Cardiac fibroblast (primary cell): ENCODE measurements at regions not wholly inside any gene's neighbourhood (a gene's known extent, or its start where the extent isn't known, plus 50 kb on each side); places are given as distances from the start of the nearest gene placed in this dataset.

Source experiments
- DNase-seq, 2 donors: peaks; one replicate each; pipeline versions ENCODE4 v3.0.0 to v3.0.0-alpha.2; 2010; ENCODE audit warnings: low read depth in 2 of 2
- H3K4me3 ChIP-seq, 2 donors: replicated peaks in 1 of 2; 1 replicate in 1 of 2; 2 replicates in 1 of 2; pipeline ENCODE4 v1.5.1; 2011; ENCODE audit warnings: low read depth in 2 of 2, low read length in 2 of 2, mild to moderate bottlenecking in 2 of 2, moderate library complexity in 1 of 2
- TF ChIP-seq, protein P1 (sequence below): IDR thresholded peaks from one replicate; pipeline ENCODE4 v1.5.1; 2011; ENCODE audit warnings: low read depth, mild to moderate bottlenecking, low read length, inconsistent platforms

DNA sequence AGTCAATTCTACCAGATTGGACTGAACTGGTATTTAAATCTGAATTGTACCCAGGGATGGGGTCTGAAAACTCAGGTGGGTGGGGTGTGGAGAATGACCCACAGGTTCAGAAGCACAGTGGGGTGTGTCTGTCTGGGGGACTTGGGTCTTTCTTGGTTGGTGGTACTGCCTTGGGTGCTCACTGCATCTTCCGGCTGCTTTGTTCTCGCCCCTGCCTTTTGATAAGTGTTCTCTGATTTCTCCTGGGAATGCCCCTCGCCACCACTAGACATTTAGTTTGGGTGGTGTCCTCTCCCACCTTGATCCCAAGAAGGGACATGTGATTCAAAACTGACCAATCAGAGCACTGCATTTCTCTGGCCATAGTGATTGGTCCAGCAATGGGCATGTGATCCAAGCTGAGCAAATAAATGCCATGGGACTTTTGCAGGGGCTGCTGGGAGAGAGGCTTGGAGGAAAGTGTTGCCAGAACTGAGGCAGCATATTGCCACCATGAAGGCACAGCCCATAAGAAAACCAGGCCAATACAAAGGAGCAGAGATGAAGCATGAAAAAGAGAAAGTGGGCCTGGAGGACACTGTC, 270.5 kb downstream of the NPHP4 start:
- H3K4me3 ChIP-seq, result no peak overlapping the region
- no peak for DNase-seq
- TF ChIP-seq, protein P1, sequence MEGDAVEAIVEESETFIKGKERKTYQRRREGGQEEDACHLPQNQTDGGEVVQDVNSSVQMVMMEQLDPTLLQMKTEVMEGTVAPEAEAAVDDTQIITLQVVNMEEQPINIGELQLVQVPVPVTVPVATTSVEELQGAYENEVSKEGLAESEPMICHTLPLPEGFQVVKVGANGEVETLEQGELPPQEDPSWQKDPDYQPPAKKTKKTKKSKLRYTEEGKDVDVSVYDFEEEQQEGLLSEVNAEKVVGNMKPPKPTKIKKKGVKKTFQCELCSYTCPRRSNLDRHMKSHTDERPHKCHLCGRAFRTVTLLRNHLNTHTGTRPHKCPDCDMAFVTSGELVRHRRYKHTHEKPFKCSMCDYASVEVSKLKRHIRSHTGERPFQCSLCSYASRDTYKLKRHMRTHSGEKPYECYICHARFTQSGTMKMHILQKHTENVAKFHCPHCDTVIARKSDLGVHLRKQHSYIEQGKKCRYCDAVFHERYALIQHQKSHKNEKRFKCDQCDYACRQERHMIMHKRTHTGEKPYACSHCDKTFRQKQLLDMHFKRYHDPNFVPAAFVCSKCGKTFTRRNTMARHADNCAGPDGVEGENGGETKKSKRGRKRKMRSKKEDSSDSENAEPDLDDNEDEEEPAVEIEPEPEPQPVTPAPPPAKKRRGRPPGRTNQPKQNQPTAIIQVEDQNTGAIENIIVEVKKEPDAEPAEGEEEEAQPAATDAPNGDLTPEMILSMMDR, result no peak

DNA sequence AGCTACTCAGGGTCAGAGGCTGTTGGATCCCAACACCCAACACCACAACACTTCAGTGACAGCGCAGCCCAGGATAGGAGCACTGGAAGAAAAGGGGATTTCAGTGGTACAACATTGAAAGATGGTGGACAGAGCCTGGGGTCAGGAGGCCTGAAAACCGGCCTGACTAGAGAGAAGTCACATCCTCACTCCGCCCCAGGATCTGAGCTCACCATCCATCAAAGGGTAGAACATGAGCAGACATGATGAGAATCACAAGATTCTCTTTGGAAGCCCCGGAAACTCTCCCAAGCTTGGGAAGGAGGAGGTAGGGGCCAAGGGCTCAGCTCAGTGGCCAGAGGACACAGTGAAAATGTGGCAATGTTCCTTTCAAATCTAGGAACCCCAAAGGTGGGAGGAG, 271.3 kb downstream of the NPHP4 start:
- TF ChIP-seq, protein P1, result no peak
- no peak overlapping the region for H3K4me3 ChIP-seq
- DNase-seq, result no peak

DNA sequence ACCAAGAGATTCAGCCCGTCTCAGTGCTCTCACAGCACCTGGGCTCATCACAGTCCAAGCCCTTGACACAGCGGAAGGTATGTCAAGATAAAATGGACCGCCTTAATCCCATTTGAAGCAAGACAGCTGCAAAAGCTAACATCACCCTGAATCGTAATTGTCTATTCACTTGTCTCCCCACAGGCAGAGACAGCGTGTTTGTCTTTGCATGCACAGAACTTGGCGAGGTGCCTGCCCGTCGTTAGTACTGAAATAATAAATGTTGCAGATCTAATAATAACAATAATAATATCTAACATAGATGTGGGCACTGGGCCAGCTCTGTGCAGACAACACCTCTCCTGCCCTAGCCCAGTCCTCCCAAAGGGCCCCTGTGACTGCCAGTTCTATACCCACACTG, 271.7 kb downstream of the NPHP4 start:
- no peak for DNase-seq
- TF ChIP-seq, protein P1, result no peak
- H3K4me3 ChIP-seq, result no peak overlapping the region

DNA sequence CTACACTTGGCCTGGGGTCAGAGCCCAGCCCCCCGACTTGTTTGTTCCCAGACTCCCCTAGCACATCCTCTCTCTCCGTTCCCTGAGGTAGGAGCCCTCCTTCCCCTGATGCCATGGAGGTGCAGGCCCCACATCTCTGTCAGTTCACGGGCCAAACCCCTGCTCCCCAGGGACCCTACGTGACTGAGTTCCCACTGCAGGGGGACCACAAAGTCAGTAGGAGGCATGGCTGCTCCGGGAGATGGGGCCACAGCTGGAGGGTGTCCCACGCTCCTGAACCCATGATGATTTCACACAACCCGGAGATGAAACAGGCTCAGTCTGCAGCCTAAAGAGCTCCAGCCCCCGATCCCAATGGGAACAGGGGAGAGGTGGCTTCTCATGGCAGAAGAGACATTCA, 272.2 kb downstream of the NPHP4 start:
- no peak for DNase-seq
- no peak overlapping the region for H3K4me3 ChIP-seq
- TF ChIP-seq, protein P1, result no peak

DNA sequence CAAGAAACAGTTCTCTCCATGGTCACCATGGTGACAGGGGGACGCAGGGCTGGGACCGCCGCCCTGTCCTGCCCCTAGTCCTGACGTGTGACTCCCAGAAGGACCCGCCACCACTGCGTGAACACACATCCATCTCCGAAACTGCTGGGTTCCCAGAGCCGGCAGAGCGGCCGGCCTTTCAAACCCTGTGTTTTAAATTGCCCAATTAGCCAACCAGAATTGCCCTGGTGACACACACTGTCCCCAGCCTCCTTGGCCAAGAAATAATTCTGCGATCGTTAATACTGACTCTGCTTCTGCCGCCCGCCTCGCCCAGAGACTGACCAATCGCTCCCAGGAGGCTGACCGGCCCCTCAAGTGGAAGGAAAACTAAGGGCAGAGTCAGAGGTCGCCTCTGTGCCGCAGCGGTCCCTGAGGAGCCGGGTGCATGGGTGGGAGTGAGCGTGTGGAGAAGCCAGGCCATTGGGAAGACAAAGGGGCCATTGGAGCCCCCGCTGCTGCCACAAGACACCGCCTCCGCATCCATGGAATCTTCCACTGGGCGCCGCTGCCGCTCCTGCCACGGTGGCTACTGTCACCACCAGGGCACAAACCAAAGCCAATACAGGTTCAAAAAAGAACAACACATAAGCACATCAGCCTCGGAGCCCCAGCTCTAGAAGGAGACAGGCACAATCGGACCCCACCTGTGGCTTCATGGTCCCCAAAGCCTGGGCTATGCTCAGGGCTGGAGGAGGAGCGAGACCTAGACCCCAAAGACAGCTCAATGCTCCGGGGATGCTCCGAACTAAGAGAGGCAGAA, 273.2 kb downstream of the NPHP4 start:
- no peak for DNase-seq
- no peak overlapping the region for H3K4me3 ChIP-seq
- TF ChIP-seq, protein P1, result no peak

DNA sequence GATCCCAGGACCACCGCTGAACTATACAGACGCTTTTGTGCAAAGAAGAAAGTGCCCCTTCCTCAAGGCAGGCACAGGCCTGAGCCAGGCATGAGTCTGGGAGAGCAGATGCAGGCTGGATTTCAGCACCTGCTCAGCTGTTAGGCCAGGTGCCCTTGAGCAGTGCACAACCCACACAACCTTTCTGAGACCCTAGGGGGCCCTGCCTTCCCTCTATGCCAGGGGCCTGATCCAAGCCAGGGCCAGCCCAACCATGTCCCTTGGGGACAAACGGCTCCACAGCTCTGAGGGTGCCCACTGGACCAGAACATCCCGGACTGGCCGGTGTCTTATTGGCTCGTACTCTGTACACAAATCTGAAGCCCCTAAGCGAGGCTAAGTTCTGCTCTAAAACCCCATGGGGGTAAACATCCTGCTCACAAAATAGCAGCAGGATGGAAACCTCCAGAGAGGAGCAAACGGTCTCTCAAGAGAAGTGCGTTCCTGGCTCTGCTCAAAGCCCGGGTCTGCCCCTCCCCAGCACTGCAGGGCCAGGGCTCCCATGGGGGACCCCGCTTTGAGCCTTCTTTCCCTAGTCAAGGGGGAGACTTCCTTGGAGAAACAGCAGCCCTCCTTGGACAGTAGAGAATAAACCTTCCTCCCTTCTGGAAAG, 275.1 kb downstream of the NPHP4 start:
- no peak overlapping the region for H3K4me3 ChIP-seq
- TF ChIP-seq, protein P1, result no peak
- no peak for DNase-seq
